ENCODE measurements at regions not wholly inside any gene's neighbourhood (a gene's known extent, or its start where the extent isn't known, plus 50 kb on each side); places are given as distances from the start of the nearest gene placed in this dataset.

GRCh38 chr16:11420895-11421294 is 75.6 kb downstream of the RMI2 start:
- no peaks in the 10 kb centered on the region for H3K9me3 ChIP-seq (ENCODE audit: low read depth)
- H3K27ac ChIP-seq = no peak overlapping the region

DNA sequence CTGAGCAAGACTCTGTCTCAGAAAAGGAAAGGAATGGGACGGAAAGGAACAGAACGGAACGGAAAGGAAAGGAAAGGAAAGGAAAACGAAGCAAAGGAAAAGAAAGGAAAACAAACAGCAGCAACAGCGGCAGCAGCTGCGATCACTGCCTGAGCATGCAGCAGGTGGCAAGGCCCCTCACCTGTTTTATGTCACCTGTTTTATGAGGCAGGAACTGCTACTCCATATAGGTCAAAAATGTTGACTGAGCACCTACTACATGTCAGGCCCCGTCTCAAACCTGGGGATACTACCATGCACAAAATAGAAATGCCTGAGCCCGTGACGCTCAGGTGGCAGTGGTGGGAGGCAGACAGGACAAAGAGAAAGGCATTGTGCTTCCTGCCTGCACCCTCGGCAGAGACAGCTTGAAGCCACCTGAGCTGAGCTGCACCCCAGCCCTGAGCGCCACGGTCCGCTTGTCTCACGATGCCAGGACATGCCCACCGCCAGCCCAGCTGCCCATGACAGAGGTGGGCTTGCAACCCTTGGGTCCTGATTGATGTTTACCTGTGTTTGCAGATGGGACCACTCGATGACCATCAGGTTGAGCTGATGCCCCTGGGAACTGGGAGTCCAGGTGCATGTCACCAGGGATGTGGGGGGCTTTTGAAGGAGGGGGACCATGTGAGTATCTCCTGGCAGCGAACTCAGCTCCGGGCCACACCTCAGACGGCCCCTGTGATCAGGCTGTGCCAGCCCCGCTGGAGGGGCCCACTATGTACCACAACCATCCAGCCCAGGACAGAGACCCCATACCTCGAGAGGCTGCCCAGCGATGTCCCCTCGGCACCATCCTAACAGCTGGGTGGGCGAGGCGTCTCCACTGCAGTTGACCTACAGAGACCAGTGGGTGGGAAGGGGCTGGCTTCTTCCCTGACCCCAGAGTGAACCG is 77.4 kb downstream of the RMI2 start:
- no peaks in the 10 kb centered on the region for H3K36me3 ChIP-seq
- no peak for DNase-seq (ENCODE audit: low read depth in 1 of 2, low spot score in 1 of 2)
- H3K9me3 ChIP-seq (ENCODE audit: low read depth) = no peaks in the 10 kb centered on the region
- TF ChIP-seq, protein P1, sequence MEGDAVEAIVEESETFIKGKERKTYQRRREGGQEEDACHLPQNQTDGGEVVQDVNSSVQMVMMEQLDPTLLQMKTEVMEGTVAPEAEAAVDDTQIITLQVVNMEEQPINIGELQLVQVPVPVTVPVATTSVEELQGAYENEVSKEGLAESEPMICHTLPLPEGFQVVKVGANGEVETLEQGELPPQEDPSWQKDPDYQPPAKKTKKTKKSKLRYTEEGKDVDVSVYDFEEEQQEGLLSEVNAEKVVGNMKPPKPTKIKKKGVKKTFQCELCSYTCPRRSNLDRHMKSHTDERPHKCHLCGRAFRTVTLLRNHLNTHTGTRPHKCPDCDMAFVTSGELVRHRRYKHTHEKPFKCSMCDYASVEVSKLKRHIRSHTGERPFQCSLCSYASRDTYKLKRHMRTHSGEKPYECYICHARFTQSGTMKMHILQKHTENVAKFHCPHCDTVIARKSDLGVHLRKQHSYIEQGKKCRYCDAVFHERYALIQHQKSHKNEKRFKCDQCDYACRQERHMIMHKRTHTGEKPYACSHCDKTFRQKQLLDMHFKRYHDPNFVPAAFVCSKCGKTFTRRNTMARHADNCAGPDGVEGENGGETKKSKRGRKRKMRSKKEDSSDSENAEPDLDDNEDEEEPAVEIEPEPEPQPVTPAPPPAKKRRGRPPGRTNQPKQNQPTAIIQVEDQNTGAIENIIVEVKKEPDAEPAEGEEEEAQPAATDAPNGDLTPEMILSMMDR (IDR thresholded peaks at IDR 0.05; ENCODE audit: low read depth, low read length) = no peak
- no peak overlapping the region for H3K27ac ChIP-seq
- H3K4me1 ChIP-seq (ENCODE audit: low read depth) = no peaks in the 10 kb centered on the region
- no peak overlapping the region for H3K4me3 ChIP-seq
- no peaks in the 10 kb centered on the region for H3K27me3 ChIP-seq

More at GRCh38 chr16:11420895-11421294, 75.6 kb downstream of the RMI2 start:
- no peak for DNase-seq (ENCODE audit: low read depth in 1 of 2, low spot score in 1 of 2)
- TF ChIP-seq, protein P1 (IDR thresholded peaks at IDR 0.05; ENCODE audit: low read depth, low read length) = no peak
- H3K27me3 ChIP-seq = no peaks in the 10 kb centered on the region
- H3K36me3 ChIP-seq = no peaks in the 10 kb centered on the region
- H3K4me3 ChIP-seq = no peak overlapping the region
- H3K4me1 ChIP-seq (ENCODE audit: low read depth) = no peaks in the 10 kb centered on the region

GRCh38 chr16:11423315-11424117 is 78.3 kb downstream of the RMI2 start:
- no peak for DNase-seq (ENCODE audit: low read depth in 1 of 2, low spot score in 1 of 2)
- Histone ChIP-seq H3K4me3 (no peak overlapping the region), H3K36me3 (no peaks in the 10 kb centered on the region), H3K9me3 (ENCODE audit: low read depth) (no peaks in the 10 kb centered on the region), H3K27ac (no peak overlapping the region), H3K4me1 (ENCODE audit: low read depth) (no peaks in the 10 kb centered on the region), H3K27me3 (no peaks in the 10 kb centered on the region)
- TF ChIP-seq, protein P1 (IDR thresholded peaks at IDR 0.05; ENCODE audit: low read depth, low read length) = no peak

DNA sequence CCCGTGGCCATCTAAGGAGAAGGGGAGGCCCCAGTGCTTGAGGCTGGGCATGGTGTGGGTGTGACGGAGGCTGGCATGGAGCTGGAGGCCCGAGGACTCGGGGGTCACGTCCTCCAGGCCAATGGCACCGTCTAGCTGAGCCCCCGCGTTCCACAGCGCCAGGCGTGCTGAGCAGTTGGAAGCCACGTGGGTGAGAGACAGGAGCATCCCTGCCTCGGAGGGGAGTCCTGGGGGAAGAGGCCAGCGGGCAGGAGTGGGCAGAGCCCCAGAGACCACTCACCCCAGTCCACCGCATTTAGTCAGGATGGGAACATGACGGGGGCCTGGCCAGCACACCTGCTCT is 78.8 kb downstream of the RMI2 start:
- no peak overlapping the region for H3K4me3 ChIP-seq

DNA sequence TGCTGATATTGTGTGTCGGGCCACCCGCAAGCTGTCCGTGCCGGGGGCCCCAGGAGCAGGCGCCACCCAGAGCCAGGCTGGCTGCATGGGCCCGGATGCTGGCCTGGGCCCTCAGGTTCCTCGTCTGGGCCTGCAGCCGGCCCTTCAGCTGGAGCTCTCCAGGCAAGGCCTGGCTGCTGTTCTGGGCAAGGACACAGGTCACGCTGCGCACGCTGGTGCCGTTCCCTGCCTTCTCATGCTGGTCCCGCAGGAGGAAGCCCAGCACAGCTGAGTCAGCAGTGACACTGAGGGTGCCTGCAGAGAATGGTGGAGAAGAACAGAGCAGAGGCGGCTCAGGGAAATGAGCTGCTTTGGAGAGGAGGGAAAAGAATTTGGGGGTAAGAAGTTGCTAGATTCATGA is 79.9 kb downstream of the RMI2 start:
- Histone ChIP-seq H3K27ac (no peak overlapping the region), H3K4me3 (no peak overlapping the region), H3K4me1 (ENCODE audit: low read depth) (no peaks in the 10 kb centered on the region), H3K9me3 (ENCODE audit: low read depth) (no peaks in the 10 kb centered on the region), H3K36me3 (no peaks in the 10 kb centered on the region), H3K27me3 (no peaks in the 10 kb centered on the region)
- TF ChIP-seq, protein P1 (IDR thresholded peaks at IDR 0.05; ENCODE audit: low read depth, low read length) = no peak
- DNase-seq (ENCODE audit: low read depth in 1 of 2, low spot score in 1 of 2) = no peak

More for the DNA sequence above, 78.8 kb downstream of the RMI2 start:
- no peaks in the 10 kb centered on the region for H3K36me3 ChIP-seq
- TF ChIP-seq, protein P1 (IDR thresholded peaks at IDR 0.05; ENCODE audit: low read depth, low read length) = no peak
- H3K9me3 ChIP-seq (ENCODE audit: low read depth) = no peaks in the 10 kb centered on the region
- H3K27ac ChIP-seq = no peak overlapping the region
- no peaks in the 10 kb centered on the region for H3K27me3 ChIP-seq
- no peaks in the 10 kb centered on the region for H3K4me1 ChIP-seq (ENCODE audit: low read depth)
- no peak for DNase-seq (ENCODE audit: low read depth in 1 of 2, low spot score in 1 of 2)

All from cardiac muscle cell (in vitro differentiated cells and primary cell).